ENCODE measurements at regions not wholly inside any gene's neighbourhood (a gene's known extent, or its start where the extent isn't known, plus 50 kb on each side); places are given as distances from the start of the nearest gene placed in this dataset.

DNA sequence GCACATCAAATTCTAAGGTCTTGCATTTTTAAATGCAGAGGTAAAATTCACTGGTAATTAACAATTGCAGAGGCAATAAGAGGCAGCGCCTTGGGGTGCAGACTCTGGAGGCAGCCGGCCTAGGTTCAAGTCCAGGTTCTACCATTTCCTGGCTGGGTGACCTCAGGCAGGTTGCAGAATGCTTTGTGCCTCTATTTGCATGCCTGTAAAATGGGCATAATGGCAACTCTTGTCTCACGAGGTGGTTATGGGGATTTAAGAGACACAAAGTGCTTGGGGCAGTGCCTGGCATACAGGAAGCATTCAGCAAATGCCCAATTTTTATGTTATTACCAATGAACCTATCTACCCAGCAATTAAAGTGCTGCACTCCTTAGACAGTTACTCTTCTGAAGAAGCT, 180.0 kb upstream of the LHX5 start:
- no peak for DNase-seq

DNA sequence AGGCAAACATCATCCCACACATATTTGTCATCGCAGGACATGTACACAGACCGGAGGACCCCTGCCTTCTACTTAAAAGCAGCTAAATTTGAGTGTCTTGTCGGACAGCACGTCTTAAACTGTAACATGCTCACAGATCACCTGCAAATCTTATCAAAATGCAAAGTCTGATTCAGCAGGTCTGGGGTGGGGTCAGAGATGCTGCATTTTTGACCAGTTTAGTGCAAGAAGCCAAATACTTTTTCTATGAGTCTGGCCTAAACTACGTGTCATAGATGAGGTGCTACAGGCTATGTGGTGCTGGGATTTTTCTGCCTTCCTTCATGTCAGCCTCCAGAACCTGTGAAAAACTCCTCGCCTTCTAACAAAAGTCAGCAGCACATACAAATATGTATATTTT, 178.8 kb upstream of the LHX5 start:
- DNase-seq: no peak

DNA sequence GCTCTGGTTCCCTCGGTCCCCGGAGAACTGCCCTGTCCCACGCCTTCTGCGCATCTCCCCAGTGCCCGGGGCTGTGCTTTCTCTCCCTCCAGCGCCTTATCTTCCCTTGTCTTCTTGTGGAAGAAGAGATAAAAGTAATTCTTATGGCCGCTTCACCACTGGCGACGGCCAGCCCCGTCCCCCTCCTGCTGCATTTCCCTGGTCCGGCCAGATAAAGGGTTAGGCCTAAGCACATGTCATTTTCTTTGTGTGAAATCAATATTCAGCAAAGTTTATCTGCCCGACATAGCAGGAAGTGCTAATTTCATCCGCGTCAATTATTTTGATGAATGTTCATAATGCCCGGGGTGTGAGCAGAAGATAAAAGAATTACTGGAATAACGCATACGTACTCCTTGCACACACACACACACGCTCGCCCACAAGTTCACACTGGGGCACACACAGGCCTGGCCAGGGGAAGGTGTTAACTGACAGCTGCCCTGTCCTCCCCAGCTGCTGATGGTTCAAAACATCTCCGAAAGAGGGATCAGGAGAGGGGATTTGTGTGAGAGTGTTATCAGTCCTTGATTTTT, 177.7 kb upstream of the LHX5 start:
- DNase-seq: no peak

GRCh38 chr12:113647048-113647447, 175.4 kb upstream of the LHX5 start:
- peak; percentile 24 for DNase-seq

DNA sequence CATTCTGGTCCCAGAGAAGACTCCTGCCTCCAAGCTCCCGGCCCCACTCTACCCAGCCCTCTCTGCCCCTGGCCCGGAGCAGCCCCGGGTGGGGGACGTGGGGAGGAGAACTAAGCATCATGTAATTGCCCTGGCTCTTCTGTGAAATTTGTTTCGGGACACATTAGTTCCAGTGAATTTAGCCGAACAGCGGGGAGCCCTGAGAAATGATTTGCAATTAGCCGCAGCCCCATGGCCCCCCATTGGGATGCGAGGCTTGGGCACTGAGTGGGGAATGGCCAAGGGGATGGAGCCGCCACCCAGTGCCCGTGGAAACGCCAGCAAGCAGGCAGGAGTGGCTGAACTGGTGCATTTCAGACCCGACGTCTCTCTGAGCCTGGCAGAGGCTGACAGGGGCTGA, 173.9 kb upstream of the LHX5 start:
- DNase-seq: no peak

DNA sequence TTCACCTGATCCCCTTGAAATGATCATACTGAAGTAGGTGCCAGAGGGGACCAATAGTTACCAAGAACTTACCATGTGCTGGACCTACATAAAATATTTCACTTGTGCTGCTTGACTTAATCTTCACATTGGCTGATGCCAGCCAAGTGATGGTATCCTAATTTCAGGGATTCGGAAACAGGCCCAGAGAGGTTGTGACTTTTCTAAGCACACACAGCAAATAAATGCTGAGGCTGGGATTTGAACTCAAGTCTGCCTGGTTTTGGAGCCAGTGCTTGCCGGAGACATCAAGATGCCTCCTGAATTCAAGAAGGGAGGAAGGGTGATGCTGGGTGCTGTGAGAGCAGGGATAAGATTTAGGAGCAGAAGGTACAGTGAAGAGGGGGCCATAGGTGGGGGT, 173.5 kb upstream of the LHX5 start:
- no peak for DNase-seq

DNA sequence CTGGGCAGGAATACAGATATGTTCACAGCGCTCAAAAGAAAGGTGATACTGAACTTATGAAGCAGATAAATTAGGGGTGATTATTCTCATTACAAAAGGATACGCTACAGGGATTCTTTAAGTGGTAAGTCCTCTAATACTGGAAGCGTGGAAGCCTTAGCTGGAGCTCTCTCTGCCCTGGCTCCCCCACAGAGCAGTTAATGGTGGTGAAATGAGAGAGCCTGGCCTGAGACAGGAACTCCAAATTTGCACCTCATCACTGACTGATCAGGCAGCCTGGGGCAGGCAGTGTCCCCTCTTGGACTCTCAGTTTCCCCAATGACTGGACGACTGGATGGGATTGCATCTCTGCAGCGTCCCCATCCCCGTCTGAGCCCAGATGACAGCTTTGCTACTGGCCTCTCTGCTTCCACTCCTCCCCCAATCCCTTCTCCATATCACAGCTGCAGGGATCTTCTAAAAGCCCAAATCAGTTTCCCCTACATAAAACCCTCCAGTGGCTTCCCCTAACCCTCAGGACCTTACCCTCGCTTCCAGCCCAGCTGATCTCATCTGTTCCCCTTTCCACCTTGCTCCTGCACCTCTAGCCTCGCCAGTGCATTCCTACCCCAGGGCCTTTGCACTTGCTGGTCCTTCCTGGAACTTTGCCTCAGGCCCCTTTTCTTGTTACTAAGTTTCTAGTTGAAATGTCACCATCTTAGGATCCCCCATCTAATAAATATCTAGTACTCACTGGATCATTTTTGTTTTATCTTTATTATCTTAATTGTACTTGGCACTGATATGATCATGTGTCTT, 171.7 kb upstream of the LHX5 start:
- no peak for DNase-seq

- DNase-seq: no peak
Measured at GRCh38 chr12:113642672-113643071, 171.0 kb upstream of the LHX5 start.

GRCh38 chr12:113642216-113642615, 170.5 kb upstream of the LHX5 start:
- DNase-seq: no peak

GRCh38 chr12:113641426-113642030, 169.9 kb upstream of the LHX5 start:
- no peak for DNase-seq

DNA sequence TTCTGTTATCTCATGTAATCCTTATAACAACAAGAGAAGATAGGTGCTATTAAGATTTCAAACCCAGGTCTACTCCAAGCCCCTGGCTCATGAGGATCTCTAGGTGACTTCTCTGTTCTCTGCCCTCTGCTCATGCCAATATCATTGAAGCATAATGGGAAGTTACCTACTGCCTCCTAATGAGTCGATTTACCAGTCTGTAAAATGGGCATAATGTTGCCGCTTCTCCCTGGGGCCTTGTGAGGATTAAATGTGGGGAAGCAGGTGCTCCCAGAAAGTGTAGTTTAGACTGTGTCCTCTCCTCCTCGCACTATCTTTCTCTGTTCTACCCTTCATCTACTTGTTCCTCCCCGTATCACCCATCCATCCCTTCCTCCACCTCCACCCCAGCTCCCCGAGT, 169.2 kb upstream of the LHX5 start:
- DNase-seq: no peak

DNA sequence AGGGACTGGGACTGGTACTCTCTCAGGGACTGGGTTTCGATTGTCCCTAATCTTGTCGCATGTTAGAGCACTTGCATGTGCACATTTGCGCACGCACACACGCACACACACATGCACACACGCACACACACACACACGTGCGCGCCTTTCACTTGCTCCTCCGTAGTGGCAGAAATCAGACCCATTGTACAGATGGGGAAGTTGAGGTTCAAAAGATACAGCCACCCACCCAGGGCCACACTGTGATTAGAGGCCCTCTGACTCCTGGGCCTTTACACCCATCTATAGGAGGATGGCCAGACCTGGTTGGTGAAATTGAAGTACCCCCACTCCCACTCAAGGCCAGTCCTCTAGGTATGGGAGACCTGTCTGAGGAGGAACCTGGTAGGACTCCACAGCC, 167.8 kb upstream of the LHX5 start:
- DNase-seq: no peak

DNA sequence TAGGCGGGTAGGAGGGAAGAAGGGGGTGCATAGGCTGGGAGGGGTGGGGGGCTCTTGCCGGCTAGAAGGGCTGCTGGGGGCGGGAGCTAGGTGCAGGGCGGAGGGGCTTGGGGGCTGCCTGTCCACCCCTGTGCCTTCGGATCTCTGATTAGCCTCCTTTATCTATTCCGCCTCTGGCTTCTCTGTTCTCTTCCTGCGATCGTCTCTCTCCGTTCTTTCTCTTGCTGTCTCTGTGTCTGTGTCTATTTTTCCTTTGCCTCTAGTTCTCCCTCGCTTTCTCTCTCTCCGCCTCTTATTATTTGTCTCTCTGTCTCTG, 166.7 kb upstream of the LHX5 start:
- DNase-seq: no peak

GRCh38 chr12:113634982-113635381, 163.3 kb upstream of the LHX5 start:
- DNase-seq: no peak

GRCh38 chr12:113634474-113634873, 162.8 kb upstream of the LHX5 start:
- no peak for DNase-seq

GRCh38 chr12:113633678-113634332, 162.1 kb upstream of the LHX5 start:
- no peak for DNase-seq

- DNase-seq: no peak
Measured at GRCh38 chr12:113630625-113631024, 159.0 kb upstream of the LHX5 start.

DNA sequence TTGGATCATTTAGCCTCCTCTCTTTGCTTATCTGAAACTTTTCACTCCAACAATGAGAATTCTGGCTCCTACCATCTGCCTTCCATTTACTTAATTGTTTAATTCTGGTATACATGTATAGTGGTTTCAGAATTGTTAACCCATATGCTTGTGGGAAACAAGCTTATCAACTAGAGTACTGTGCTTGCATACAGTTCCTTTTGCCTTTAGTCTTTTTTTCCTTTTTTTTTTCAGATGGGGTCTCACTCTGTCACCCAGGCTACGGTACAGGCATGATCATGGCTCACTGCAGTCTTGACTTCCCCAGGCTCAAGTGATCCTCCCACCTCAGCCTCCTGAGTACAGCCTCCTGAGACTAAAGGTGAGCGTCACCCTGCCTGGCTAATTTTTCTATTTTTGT, 153.8 kb upstream of the LHX5 start:
- DNase-seq: no peak

DNA sequence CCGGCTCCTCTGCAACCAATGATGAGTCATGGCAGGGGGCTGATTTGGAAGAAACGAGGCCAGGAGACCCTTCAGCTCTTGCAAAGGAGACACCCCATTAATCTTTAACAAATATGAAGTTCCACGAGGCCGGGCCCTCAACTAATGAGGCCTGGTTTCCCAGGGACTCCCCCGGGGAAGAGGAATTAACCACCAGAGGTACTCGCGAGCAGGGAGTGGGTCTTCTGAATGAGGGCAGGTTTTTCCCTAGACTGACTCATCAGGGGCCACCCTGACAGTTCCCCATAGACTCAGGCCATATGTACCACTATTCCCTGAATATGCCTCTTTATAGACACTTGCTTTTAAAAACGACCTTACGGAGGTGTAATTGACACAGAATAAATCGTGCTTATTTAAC, 150.7 kb upstream of the LHX5 start:
- DNase-seq: no peak

DNA sequence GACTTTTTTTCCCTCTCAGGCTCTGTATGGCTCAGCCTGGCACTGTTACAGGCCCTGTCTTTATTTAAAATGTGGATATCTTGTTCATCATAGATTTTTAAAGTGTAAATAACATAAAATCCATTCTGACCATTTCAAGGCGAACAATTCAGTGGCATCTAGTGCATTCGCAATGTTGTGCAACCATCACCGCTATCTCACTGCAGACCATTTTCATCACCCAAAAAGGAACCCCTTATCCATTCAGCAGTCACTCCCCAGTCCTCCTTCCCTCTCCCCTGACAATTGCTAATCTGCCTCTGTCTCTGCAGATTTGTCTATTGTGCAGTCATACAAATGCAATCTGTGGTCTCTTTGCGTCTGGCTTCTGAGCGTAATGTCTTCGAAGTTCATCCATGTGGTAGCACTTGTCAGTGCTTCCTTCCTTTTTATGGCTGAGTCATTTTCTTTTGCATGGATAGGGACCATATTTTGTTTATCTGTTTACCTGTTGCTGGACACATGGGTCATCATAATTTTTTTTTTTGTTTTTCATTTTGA, 148.8 kb upstream of the LHX5 start:
- no peak for DNase-seq

- no peak for DNase-seq
Measured at GRCh38 chr12:113619202-113619601, 147.5 kb upstream of the LHX5 start.

DNA sequence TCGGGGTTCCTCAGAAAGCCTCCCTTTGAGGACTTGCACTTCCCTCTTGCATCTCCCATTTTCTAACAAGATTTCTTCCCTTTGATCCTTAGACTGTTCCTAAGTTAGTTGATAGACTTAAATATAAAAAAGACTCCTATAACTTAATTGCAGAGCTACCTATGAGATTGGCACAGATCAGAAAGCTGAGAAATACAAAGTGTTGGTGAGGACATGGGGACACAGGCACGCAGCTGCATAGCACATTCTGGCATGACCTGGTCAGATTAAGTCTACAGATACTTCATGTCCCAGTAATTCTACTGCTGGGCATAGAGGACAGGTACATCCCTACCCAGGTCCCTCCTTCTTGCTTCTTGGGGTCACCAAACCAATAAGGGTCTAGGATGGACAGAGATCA, 141.7 kb upstream of the LHX5 start:
- no peak for DNase-seq

DNA sequence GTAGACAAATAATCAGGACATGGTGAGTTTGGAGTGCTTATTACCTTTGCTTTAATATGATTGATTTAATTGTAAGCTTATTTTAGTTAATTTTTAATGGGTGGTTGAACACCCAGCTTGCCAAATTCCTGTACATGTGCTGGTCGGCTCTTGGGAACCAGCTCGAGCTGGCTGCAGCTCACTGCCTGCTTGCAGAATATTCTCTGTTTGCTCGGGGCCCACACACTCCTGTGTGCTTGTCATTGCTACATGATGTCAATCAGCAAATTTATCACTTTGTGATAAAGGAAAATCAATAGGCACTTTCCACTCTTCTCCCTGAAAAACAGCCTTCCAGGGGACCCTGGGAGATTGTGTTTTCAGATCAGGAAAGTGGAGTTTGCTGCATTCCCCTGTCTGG, 141.1 kb upstream of the LHX5 start:
- DNase-seq: no peak
